NCI-H226 (cell line): ENCODE measurements at regions not wholly inside any gene's neighbourhood (a gene's known extent, or its start where the extent isn't known, plus 50 kb on each side); places are given as distances from the start of the nearest gene placed in this dataset.

Source experiments
- DNase-seq: peaks from one replicate; pipeline ENCODE4 v3.0.0-alpha.2; 2015

DNA sequence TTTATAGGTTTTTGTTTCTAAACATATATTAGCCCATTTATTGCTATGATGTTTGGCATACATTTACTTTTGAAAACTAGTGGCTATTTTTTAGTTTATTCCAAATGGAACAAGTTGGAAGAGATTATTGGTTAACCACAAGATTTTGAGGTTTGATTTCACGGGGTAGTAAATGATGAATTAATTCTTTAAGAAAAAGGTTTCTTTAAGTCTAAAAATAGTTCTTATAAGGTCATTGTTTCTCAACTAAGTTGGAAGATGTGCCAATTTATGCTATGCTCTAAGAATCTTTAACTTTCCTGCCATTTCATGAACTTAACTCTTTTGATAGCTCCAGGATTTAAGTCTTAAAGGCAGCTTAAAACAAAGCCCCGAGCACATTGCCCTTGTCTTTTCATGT lies 183.8 kb downstream of the LMO4 start:
- no peak for DNase-seq

DNA sequence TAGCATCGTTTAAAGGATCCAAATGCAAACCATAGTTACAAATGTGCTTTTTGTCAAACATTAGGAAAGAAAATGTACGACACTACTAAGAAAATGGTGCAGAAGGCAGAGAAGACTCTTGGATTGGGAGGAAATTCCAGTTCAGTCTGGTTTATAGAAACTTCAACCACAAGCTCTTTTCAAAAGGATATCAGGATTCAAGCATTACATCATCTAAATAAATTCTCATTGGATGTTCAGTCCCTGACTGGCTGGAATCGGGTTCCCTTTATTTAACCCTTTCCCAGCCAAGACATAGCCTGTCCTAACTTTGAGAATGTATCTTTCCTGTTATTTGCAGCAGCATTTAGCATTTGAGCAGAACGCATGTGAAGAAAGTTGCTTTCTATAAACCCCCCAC lies 184.6 kb downstream of the LMO4 start:
- peak; percentile 70 for DNase-seq

DNA sequence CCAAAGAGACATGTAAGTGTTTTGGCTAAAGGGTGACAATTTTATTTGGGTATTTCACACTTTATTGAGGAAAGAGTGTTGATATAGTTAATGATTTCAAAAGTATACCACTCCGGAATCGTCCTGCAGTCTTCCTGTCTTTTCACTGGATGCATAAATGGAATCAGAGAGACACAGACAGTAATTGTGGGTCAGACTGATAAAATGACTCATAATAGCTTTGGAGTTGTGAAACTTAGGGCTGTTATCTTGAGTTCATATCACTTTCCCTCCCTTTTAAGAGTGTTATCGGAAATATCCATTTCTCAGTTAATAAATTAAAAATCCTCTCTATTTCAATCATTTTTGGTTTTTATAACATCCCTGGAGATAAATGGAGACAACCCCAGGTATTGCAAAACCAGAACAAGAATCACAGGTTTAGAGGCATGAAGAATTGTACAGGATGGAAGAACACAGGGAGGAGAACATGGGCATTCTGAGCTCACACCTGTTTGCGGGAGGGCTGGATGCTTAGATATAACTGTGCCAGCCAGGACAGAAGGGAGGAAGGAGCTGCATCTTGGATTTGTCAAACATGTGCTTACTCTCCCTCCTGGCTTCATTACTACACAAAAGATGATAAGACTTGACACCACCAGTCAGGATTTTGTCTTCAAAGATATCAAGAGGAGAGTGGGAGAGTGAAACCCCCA lies 185.4 kb downstream of the LMO4 start:
- peak; percentile 71 for DNase-seq

DNA sequence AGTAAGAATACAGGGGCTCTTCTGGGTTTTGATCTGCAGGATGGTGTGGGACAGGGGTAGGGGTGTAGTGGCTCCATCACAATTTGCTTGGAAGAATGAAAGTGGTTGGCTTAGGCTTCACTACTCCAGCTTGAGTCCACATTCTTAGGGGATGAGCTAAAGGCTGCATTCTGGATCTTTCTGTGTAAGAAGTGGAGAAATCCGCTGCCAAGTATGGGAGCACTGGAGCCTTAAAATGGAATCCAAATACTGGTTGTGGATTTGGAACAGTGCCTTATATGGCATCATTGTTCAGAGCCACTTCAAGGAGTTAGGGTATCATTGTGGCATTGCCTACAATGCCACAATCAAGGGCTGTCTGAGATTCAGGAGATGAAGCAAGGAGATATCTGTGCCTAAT lies 187.1 kb downstream of the LMO4 start:
- DNase-seq = no peak

DNA sequence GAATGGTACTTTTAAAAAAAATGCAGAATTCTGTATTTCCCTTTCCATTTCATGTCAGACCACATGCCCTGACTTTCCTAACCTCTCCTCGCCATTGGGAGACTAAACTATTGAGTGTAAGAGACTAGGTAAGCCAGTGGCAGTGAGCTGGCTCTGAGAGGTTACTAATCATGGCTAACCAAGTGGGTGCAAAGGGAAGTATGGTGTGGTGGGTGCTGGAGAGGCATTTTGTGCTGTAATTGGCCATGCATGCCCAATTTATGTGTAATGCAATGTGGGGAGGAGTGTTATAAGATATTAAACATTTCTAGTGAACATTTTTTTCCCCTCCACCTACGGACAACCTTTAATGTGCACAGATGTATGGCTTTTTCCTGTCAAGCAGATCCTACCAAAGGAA lies 190.1 kb downstream of the LMO4 start:
- DNase-seq = no peak

DNA sequence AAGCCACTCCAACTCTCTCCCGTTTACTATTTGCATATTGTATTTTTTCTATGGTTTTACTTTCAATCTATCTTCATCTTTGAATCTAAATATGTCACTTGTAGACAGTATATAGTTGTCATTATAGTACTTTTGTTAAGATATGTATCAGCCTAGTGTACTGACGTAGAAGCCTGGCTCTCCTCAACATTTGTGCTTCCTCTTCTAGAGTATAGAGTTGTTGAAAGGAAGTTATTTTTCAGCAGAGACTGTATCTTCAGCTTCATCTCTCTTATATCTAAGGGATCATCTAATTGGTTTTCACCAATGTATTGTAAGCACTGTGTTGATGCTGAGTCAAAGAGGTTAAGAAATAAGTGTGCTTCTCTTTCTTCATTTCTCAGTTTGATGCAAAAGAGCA lies 192.8 kb downstream of the LMO4 start:
- no peak for DNase-seq

DNA sequence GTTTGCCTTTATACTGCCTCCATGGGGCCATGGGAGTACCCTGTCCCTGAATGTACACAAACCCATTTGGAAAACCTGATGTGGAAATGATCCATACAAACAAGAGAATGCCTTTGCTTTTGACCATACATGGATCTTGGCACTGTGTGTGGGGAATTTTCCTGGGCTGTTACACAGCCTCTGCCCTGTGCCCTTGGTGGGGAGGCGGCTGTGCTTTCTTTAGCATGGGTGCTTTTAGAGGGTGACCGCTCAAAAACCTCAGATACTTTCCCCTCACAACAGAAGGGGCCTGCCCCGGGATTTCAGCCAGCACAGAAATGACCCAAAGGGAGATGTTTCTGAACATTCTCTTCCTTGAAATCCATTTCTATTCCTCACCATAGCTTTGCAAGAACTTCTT lies 194.8 kb downstream of the LMO4 start:
- no peak for DNase-seq

DNA sequence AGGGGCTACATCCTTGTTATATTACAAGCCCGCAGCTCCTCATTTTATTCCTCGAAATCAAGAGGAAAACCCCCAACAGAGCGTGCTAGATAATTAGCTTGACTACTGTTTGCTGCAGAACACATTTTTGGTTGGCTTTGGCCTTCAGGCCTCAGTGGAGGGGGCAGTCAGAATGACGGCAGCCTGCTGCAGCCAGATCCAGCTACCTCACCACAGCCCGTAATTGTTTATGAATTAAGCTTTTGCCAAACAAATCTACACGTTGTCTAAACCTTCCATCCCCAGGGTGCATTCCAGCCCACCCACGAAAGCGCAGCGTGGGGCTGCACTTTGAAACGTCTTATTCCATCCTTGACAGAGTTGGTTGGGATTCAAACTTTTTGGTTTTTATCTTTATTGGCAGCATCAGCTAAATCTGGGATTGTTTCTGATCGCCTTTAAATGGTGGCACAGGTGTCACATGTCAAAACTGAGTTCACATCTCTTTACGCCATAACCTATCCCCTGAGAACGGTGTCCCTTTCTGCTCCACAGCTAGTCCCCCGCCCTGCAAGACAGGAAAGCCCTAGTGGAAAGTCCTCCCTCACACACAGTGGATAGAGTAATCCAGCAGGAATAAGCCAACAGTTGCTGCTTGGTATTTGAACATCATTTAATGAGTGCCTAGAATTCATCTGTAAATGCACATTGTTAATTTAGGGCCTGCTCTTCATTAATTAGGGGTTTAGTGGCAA lies 195.5 kb downstream of the LMO4 start:
- no peak for DNase-seq

DNA sequence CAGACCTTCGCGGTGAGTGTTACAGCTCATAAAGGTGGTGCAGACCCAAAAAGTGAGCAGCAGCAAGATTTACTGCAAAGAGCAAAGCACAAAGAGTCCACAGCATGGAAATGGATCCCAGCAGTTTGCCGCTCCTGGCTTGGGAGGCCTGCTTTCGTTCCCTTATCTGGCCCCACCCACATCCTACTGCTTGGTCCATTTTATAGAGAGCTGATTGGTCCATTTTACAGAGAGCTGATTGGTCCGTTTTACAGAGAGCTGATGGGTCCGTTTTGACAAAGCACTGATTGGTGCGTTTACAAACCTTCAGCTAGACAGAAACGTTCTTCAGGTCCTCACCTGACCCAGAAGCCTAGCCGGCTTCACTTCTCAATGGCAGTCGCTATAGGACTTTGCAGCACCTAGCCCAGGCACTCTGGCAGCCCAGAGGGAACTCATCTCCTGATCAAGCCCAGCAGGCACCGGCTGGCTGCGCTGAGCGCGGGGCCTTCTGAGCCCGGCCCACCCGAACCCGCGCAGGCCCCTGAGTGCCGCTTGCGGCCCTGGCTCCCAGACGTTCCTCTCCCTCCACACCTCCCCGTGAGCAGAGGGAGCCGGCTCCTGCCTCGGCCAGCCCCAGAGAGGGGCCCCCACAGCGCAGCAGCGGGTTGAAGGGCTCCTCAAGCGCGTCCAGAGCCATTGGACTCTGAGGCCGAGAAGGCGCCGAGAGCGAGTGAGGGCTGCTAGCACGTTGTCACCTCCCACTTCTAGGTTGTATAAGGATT lies 200.3 kb downstream of the LMO4 start:
- no peak for DNase-seq

DNA sequence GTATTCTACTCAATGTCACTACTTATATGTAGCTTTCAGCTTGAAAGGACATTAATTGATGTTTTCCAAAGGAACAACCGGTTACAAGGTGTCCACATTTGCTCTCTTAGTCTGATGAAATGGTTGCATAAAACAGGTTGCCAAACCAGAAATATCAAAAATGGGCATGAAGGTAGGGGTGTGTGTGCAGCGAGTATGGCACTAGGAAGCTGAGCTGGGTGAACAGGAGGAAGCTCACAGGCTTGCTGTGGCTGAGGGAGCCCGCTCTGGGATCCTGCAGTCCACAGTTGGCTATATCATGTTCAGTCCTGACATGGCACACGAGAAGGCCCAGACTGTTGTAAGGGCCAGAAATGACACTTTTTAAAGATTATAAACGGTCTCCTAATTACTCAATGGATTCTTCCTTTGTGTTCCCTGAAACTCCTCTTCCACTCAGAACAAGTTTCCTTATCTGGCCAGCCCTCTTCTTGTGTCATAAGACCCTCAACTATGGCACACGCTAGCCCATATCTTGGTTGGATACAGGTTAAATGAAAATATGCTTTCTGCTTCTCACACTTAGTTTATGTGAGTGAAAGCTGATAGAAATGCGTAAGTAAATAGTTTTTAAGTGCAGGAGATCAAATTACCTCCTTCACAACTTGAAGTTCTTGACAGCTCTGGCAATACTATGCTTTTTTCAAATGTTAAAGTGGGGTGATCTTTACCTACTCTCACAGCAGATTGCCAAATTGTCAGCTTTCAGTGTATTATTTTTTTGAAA lies 201.5 kb downstream of the LMO4 start:
- DNase-seq = no peak

DNA sequence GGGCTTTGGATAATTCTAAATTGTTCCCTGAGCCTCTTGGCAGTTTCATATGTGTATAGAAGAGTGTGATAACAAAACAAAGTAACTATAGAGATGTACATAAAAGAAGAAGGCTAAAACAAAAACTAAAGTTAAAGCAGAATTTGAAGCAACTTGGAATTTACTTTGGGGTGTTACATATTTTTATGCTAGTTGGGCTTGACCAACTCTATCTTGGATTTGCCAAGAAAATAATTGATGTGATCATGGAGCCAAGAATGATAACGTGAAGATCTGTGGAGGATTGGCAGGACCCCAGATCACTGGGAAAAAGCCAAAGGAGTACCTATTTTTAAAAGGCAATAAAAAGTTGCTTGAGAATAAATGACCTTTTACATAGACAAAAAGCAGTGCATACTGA lies 206.9 kb downstream of the LMO4 start:
- peak; percentile 21 for DNase-seq

DNA sequence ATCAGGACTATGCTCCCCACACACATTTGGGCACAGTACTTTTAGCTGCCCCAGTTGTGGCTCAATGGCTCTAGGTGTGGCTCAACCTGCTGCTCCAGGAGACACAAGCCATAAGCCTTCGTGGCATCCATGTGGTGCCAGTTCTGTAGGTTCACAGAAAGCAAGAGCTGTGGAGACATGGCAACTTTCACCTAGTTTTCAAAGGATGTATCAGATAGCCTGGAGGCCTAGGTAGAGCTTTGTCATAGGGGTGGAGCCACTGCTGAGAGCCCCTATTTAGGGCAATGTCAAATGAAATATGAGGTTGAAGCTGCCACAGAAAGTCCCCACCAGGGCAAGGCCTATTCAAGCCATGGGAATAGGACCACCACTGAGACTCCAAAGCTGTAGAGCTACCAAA lies 210.5 kb downstream of the LMO4 start:
- DNase-seq = no peak

DNA sequence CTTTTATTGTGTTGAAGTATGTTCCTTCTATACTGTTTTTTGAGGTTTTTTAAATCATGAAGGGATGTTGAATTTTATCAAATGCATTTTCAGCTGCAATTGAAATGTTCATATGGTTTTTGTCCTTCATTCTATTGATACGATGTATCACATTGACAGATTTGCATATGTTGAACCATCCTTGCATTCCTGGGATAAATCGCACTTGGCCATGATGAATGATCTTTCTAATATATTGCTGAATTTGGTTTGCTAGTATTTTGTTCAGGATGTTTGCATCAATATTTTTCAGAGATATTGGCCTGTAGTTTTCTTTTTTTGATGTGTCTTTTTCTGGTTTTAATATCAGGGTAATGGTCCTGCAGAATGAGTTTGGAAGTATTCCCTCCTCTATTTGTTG lies 214.0 kb downstream of the LMO4 start:
- no peak for DNase-seq

DNA sequence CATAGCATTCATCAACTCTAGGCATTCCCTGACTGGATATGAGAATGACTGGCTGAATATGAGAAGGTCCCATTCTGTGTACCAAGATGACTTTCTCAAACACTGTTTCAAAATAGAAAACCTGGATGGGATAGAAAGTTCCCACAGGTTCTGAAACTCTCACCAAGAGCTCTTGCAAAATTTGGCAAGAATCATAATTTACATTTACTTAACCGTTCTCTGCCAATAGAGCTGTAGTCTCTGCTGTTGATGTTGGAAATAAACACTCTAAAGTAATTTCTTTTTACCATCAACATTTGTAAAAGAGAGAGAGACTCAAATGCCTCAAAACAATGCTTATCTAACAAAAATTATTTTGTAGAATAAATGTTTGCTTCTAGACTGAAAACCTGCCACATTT lies 221.1 kb downstream of the LMO4 start:
- DNase-seq = no peak

DNA sequence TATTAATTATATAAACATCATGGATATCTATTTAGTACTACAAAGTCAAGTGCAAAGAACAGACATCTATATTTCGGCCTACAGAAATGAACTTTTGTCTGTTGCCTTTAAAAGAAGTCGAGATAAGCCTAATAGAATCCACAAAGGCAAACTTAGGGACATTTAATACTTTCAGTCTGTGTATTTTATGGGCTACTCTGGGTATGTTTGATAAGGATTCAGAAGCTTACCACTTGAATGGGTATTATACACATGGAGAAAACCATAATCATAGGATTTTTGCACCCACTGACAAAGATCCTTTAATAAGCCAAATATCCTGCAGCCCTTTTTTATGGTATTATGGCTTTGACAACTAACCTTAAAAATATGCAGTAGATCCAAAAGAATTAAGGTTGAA lies 224.8 kb downstream of the LMO4 start:
- DNase-seq = no peak

DNA sequence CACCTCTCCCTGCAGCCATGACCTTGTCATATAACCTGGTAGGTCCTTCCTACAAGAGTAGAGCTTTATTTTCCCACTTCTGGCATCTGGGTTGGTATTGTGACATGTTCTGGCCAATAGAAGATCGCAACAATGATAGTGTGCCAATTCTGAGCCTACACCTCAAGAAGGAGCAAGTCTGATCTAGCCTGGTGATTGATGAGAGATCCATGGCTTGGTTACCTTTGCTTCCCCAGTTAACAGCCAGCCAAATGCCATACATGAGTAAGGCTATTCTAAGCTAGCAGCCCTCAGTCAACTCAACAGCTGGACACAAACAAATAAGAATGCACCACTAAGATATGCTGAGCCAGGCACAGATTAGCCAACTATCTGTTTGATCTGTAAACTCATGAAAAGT lies 226.7 kb downstream of the LMO4 start:
- DNase-seq = no peak

DNA sequence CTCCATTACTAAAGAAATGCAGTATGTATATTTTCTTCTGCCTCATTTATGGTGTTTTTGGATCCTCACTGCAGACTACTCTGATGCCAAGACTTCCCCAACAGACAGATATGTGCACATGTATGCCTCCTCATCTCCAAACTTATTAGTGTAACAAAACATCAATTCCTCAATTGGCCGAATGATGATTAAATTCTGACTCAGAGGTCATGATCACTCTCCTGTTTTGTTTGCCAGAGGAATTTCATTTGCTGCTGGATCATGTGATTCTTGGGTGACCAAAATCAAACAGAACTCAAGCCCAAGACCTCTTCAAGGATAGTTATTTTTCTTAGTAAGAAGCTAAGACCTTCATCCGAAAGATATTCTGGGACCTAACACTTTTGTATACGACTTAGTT lies 227.6 kb downstream of the LMO4 start:
- DNase-seq = no peak

DNA sequence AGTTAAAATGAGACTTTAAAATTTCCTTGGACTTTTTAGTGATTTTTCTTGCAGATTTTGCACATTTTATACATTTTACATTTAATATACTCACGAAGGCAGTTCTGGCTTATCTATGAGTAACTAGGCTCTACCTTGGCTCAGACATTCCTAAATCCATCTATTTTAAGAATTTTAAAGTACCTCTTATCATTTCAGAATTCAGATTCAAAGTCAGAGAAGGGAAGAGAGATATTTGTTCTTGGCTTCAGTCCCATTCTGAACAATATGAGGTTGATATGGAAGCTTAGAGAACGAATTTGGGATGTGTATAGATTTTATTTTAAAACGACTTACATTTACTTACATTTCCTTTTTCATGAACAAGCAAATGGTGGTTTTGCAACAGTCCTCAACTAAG lies 230.2 kb downstream of the LMO4 start:
- peak; percentile 57 for DNase-seq

DNA sequence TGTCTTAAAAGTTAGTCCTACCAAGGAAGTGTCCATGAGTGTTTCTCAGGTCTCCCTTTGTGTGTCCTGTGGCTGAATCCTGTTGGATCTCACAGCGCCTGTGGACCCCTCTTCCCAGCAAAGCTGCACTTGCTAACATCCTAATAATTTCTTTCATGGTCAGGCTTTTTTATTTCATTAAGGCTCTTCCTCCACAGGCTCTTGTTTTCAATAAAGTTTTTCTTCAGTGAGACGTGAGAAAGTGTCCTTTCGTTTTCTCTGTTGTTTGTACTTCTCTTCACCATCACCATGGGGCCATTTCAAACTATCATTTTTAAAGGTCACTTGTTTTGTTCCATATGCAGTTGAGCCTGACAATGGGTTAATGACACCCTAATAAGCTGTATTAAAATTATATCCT lies 231.5 kb downstream of the LMO4 start:
- DNase-seq = no peak

DNA sequence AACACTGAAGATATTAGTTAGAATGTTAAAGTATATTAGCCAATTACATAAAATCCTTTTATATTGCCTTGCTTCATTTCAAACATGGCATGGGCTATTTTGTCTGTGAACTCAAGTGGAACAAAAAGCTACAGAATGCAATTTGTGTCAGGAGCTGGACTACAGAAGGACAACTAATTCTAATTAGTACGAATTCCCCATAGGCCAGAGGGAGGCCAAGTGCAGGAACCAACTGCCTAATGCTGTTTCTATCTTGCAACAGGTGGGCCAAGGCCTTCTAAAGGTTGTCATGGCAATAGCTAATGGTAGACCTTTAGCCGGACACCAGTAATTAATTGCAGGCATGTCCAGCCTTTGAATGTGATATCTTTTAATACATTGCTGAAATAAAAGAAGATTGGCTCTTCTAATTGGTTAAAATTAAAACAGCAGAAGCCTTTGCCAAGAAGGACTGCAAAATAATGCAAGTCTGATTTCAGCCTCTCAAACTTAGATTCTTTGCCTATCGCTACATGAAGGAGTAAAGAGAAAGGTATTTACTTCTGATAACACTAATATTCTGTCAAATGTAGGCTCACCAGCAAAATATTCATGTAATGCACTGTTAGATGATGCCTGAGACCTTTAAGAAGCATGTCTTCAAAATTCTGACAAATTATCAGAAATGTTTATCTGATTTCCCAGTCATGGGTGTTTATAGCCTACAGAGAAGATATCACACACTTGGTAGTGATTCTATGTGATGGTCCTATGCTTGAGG lies 232.1 kb downstream of the LMO4 start:
- peak; percentile 89 for DNase-seq

DNA sequence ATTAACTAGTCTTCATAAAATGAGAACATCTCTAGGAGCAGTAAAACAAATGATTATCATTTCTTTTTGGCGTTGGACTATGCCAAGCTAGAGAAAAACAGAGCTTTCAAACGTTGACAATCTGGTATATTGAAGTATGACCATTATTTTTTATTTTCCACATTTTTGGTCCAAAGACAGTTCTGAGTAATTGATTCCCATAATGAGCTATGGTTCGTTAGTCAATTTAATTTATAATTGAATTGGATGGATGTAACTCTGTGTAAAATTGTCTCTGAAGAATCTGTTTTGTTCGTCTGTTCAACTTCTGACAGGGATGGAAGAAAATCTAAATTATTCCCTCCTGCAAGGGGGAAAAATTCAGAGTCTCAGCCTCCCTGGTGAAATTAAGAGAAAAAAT lies 234.5 kb downstream of the LMO4 start:
- no peak for DNase-seq

DNA sequence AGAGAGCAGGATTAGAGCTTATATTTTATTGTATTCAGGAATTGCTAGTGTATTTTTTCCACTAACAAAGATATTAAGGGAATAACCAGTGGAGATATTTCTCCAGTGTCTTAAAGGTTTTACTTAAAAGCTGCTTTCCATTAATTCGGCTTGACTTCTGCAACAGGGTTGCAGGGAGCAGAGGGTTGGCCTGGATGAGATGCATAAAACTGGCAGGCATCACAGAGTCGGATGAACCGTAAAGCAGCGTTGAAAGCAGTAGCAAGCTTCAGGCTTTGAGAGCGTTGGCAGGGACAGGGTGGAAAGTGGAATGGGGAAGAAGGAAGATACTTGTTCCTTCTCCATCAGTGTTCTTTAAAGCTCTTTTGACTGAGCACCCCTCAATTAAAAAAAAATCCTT lies 237.2 kb downstream of the LMO4 start:
- DNase-seq = no peak

DNA sequence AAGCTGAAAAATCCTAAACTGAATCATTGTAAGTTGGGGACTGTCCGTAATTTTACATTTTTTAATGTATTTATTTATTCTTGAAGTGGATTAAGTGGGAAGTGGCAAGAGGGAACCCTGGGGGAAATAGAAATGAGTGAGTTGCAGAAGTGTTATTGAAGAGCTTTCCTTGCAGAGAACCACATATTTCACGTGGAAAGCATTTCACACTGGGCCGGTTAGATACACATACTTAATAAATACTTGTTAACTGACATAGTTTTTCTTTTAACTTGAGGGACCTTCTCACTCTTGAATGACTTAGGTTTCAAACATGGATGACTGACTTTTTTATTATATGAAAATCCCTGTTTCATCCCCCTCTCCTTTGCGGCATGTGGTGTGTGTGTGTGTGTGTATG lies 239.3 kb downstream of the LMO4 start:
- DNase-seq = no peak
